Hepatocyte (in vitro differentiated cells): ENCODE measurements at regions not wholly inside any gene's neighbourhood (a gene's known extent, or its start where the extent isn't known, plus 50 kb on each side); places are given as distances from the start of the nearest gene placed in this dataset.

Source experiments
- DNase-seq: peaks from one replicate; pipeline ENCODE4 v3.0.0-alpha.2; 2016; ENCODE audit warnings: low spot score
- H2AFZ ChIP-seq: fragments of 200-600 bp; sonication (generic); 2 replicates; pipeline ENCODE4 v1.6.0; 2016; ENCODE audit warnings: antibody characterized with exemption, mild to moderate bottlenecking
- H3K27ac ChIP-seq: fragments of 200-600 bp; sonication (generic); 2 replicates; pipeline ENCODE4 v1.5.1; 2016; ENCODE audit warnings: mild to moderate bottlenecking
- H3K27me3 ChIP-seq: fragments of 200-600 bp; sonication (generic); 2 replicates; pipeline ENCODE4 v1.6.1; 2016
- H3K36me3 ChIP-seq: fragments of 200-600 bp; sonication (generic); replicated peaks from 2 replicates; pipeline ENCODE4 v1.5.1; 2016; ENCODE audit warnings: low read depth; ENCODE audit not compliant: insufficient read depth
- H3K4me1 ChIP-seq: fragments of 200-600 bp; sonication (generic); 2 replicates; pipeline ENCODE4 v1.5.1; 2016; ENCODE audit warnings: mild to moderate bottlenecking, moderate library complexity; ENCODE audit not compliant: insufficient read depth
- H3K4me2 ChIP-seq: fragments of 200-600 bp; sonication (generic); 2 replicates; pipeline ENCODE4 v1.6.0; 2016
- H3K4me3 ChIP-seq: fragments of 200-600 bp; sonication (generic); 2 replicates; pipeline ENCODE4 v1.5.1; 2016; ENCODE audit warnings: mild to moderate bottlenecking
- H3K79me2 ChIP-seq: fragments of 200-600 bp; sonication (generic); 2 replicates; pipeline ENCODE4 v1.6.0; 2017; ENCODE audit warnings: mild to moderate bottlenecking
- H3K9me2 ChIP-seq: fragments of 200-600 bp; sonication (generic); replicated peaks from 2 replicates; pipeline ENCODE4 v1.6.0; 2017; ENCODE audit warnings: mild to moderate bottlenecking; ENCODE audit not compliant: insufficient read depth
- H3K9me3 ChIP-seq: fragments of 200-600 bp; sonication (generic); 2 replicates; pipeline ENCODE4 v1.5.1; 2016; ENCODE audit warnings: low read depth, mild to moderate bottlenecking
- H4K20me1 ChIP-seq: fragments of 200-600 bp; sonication (generic); 2 replicates; pipeline ENCODE4 v1.6.0; 2016; ENCODE audit warnings: mild to moderate bottlenecking; ENCODE audit not compliant: insufficient read depth, poor library complexity, severe bottlenecking
- EZH2 ChIP-seq: fragments of 200-600 bp; sonication (generic); IDR thresholded peaks from 2 replicates; pipeline ENCODE4 v1.6.1; 2016; ENCODE audit warnings: antibody characterized with exemption, mild to moderate bottlenecking, borderline replicate concordance
- EZH2phosphoT487 ChIP-seq: fragments of 200-600 bp; sonication (generic); IDR thresholded peaks from one replicate; pipeline ENCODE4 v1.6.1; 2018; ENCODE audit warnings: antibody characterized with exemption, mild to moderate bottlenecking, low read depth, moderate library complexity; ENCODE audit not compliant: unreplicated experiment, severe bottlenecking
- WGBS: methylation state at CpG from one replicate; pipeline ENCODE4 v1.1.6; 2016; ENCODE audit warnings: low lambda C conversion rate; ENCODE audit errors: missing lambda C conversion rate; 5-methylcytosine and 5-hydroxymethylcytosine counted together
- TF ChIP-seq, protein P1 (sequence below): fragments of 200-600 bp; sonication (generic); IDR thresholded peaks from 2 replicates; pipeline ENCODE4 v1.5.1; 2016; ENCODE audit warnings: antibody characterized with exemption, mild to moderate bottlenecking; ENCODE audit not compliant: poor library complexity

DNA sequence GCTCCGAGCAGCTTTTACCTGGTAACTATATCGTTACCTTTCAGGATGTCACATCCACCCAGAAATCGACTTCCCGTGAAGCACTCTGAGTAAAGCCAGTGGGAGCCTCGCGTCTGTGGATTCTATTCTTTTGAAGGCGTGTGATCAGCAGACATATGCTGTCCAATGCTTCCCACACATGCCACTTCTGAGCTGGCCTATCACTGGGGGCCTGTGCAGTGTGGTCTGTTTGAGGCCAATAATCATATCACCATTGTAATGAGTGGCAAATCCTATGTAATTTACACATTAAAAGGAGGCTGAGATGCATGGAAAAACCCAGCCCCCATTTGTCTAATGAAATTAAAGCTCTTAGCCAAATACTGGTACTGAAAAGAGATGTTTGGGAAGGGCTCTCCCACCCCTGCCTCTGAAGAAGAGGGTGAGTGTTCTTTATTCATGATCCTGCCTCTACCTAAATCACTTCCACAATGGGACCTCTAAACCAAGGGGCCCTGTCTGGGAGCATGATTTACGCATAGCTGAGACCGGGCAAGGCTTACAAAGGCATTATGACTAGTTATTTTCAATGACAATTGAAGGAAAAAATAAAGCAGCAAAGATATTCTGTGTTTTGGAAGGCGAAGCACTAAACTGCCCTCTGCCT is 686.8 kb downstream of the ZEB2 start:
- TF ChIP-seq, protein P1, sequence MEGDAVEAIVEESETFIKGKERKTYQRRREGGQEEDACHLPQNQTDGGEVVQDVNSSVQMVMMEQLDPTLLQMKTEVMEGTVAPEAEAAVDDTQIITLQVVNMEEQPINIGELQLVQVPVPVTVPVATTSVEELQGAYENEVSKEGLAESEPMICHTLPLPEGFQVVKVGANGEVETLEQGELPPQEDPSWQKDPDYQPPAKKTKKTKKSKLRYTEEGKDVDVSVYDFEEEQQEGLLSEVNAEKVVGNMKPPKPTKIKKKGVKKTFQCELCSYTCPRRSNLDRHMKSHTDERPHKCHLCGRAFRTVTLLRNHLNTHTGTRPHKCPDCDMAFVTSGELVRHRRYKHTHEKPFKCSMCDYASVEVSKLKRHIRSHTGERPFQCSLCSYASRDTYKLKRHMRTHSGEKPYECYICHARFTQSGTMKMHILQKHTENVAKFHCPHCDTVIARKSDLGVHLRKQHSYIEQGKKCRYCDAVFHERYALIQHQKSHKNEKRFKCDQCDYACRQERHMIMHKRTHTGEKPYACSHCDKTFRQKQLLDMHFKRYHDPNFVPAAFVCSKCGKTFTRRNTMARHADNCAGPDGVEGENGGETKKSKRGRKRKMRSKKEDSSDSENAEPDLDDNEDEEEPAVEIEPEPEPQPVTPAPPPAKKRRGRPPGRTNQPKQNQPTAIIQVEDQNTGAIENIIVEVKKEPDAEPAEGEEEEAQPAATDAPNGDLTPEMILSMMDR = no peak
- TF ChIP-seq EZH2phosphoT487 (no peak), EZH2 (no peak)
- Histone ChIP-seq H3K9me2 (no peaks in the 10 kb centered on the region), H3K4me2 (no peak overlapping the region), H3K79me2 (no peaks in the 10 kb centered on the region), H3K27me3 (no peaks in the 10 kb centered on the region), H4K20me1 (no peaks in the 10 kb centered on the region), H3K4me1 (no peaks in the 10 kb centered on the region), H3K4me3 (no peak overlapping the region), H3K36me3 (no peaks in the 10 kb centered on the region), H3K9me3 (no peaks in the 10 kb centered on the region), H3K27ac (no peak overlapping the region), H2AFZ (no peak overlapping the region)
- no peak for DNase-seq
- WGBS = 89% methylated on average over 10 of the region's 10 CpGs

DNA sequence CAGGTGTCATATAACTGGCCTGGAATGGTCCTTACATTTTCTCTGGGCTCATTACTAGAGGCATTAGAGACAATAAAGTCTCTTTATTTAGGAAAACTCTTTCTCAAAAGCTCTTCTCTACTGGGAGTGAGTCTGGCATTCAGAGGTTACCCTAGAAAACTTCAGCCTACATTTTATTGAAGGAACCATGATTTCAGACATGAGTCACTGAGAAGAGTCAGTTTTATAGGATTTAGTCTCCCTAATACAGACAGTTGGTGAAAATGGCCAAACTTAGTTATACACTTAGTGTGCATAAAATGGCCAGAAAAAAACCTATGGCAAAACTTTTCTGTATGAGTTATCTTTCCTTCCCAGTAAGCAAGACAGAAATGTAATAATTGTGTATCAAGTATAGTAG is 689.4 kb downstream of the ZEB2 start:
- no peak overlapping the region for H3K27ac ChIP-seq
- no peak for TF ChIP-seq EZH2
- TF ChIP-seq, protein P1 = no peak
- no peak for TF ChIP-seq EZH2phosphoT487
- no peaks in the 10 kb centered on the region for H4K20me1 ChIP-seq
- no peaks in the 10 kb centered on the region for H3K27me3 ChIP-seq
- H2AFZ ChIP-seq = no peak overlapping the region
- H3K9me2 ChIP-seq = no peaks in the 10 kb centered on the region
- H3K4me2 ChIP-seq = no peak overlapping the region
- H3K79me2 ChIP-seq = no peaks in the 10 kb centered on the region
- H3K9me3 ChIP-seq = no peaks in the 10 kb centered on the region
- no peak for DNase-seq
- no peaks in the 10 kb centered on the region for H3K4me1 ChIP-seq
- no peaks in the 10 kb centered on the region for H3K36me3 ChIP-seq
- no peak overlapping the region for H3K4me3 ChIP-seq

DNA sequence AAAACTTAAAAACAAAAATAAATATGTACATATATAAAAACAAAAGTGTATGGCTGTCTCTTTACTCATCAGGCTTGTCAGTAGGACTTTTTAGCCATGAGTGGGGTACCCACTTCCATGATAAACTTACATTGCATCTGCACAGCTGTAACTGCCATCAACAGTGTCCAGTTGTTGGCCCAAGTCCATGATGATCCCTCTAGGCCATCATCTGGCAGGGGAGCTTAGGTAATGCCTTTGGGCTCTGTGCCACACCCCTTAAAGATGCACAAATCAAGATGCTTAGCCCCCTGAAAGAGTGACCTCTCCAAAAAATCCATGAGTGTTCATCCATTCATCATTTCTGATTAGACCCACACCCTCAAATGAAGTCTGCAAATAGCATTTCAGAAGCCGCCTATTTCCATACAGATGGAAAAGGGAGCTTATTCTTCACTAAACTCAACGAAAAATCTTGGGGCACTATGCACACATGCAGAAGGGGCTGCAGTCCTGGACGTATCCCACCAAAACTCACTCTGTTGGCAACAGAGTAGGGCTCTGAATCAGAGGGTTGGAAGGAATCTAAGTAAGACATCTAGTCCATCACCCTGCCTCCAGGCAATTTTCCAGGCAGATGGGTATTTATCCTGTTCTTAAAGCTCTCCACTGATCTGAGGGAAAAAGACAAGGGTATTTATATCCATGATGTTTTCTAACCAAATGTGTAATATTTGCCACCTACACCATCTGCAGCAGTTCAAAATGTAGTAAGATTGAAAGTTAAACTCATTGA is 691.0 kb downstream of the ZEB2 start:
- Histone ChIP-seq H3K36me3 (no peaks in the 10 kb centered on the region), H3K79me2 (no peaks in the 10 kb centered on the region), H3K9me3 (no peaks in the 10 kb centered on the region), H3K4me3 (no peak overlapping the region), H4K20me1 (no peaks in the 10 kb centered on the region), H3K4me1 (no peaks in the 10 kb centered on the region), H3K9me2 (no peaks in the 10 kb centered on the region), H3K27me3 (no peaks in the 10 kb centered on the region), H3K4me2 (no peak overlapping the region), H2AFZ (no peak overlapping the region), H3K27ac (no peak overlapping the region)
- TF ChIP-seq, protein P1 = no peak
- TF ChIP-seq EZH2 = no peak
- TF ChIP-seq EZH2phosphoT487 = no peak
- DNase-seq = no peak
- WGBS = 87% methylated on average over 3 of the region's 3 CpGs
